HepG2 (cell line): ENCODE measurements at regions not wholly inside any gene's neighbourhood (a gene's known extent, or its start where the extent isn't known, plus 50 kb on each side); places are given as distances from the start of the nearest gene placed in this dataset.

Source experiments
- ATAC-seq: fragments of 200-7000 bp; cut with Tn5 transposase; 3 replicates; pipeline ENCODE4 v1.9.1; 2020; ENCODE audit warnings: mild to moderate bottlenecking, moderate library complexity
- BruUV-seq: library from RNA; stranded (reverse); fragments of 400-500 nt; replicated peaks from 2 replicates; lab custom pipeline; 2021; lab: Mats Ljungman, UMichigan
- CTCF ChIA-PET: fragments of 300-600 bp; formaldehyde crosslinking; extraction: SDS; loops from one replicate; lab custom pipeline; 2021; ENCODE audit warnings: low total read pairs, inconsistent platforms, low intra/inter-chr PET ratio; lab: Yijun Ruan, JAX
- POLR2A ChIA-PET: fragments of 350-600 bp; sonication (Branson Sonifier 250); formaldehyde crosslinking; loops from one replicate; lab custom pipeline; 2020; ENCODE audit warnings: antibody characterized with exemption, inconsistent platforms; lab: Yijun Ruan, JAX
- DNase-seq: peaks from one replicate; pipeline ENCODE4 v3.0.0-alpha.2; 2015; ENCODE audit warnings: low spot score
- FAIRE-seq: peaks from 3 replicates; lab custom pipeline; 2011; peaks lifted over from hg19 to GRCh38; lab: Jason Lieb, UNC
- H2AFZ ChIP-seq: one replicate; pipeline ENCODE4 v1.6.1; 2011; ENCODE audit warnings: low read length, inconsistent platforms
- H3K27ac ChIP-seq: fragments of 300-600 bp; 3 replicates; pipeline ENCODE4 v1.8.0; 2011; ENCODE audit warnings: mixed run types, mild to moderate bottlenecking, mixed read lengths, low read length, inconsistent platforms; ENCODE audit not compliant: insufficient read depth; ENCODE audit errors: extremely low read length
- H3K27me3 ChIP-seq, 2 experiments: fragments of 200-600 bp in 1 of 2; 2 replicates in 1 of 2; 3 replicates in 1 of 2; pipeline versions ENCODE4 v1.6.0 to v1.8.0; 2011; ENCODE audit warnings: low read length in 2 of 2, mild to moderate bottlenecking in 2 of 2, moderate library complexity in 2 of 2, inconsistent platforms in 1 of 2; ENCODE audit not compliant: insufficient read depth in 2 of 2, control insufficient read depth in 1 of 2
- H3K36me3 ChIP-seq, 2 experiments: fragments of 200-600 bp in 1 of 2; replicated peaks in 1 of 2; 2 replicates in 1 of 2; 3 replicates in 1 of 2; pipeline versions ENCODE4 v1.5.1 to v1.8.0; 2011; ENCODE audit warnings: low read length in 2 of 2, inconsistent platforms in 1 of 2; ENCODE audit not compliant: insufficient read depth in 2 of 2, control insufficient read depth in 1 of 2
- H3K4me1 ChIP-seq: 2 replicates; pipeline ENCODE4 v1.5.1; 2012; ENCODE audit warnings: low read length, inconsistent platforms; ENCODE audit not compliant: insufficient read depth
- H3K4me2 ChIP-seq: 2 replicates; pipeline ENCODE4 v1.6.0; 2011; ENCODE audit warnings: low read depth, low read length, inconsistent platforms
- H3K4me3 ChIP-seq, 3 experiments: fragments of 200-600 bp in 1 of 3; sonication (generic), shearing (Covaris generic) in 1 of 3; replicated peaks in 1 of 3; 2 replicates each; pipeline ENCODE4 v1.5.1; 2011 to 2016; ENCODE audit warnings: low read length in 3 of 3, inconsistent platforms in 2 of 3, low read depth in 2 of 3, mild to moderate bottlenecking in 2 of 3, control low read depth in 1 of 3, mixed read lengths in 1 of 3; ENCODE audit not compliant: insufficient read depth in 1 of 3
- H3K79me2 ChIP-seq: one replicate; pipeline ENCODE4 v1.6.1; 2011; ENCODE audit warnings: low read length, inconsistent platforms; ENCODE audit not compliant: insufficient read depth
- H3K9ac ChIP-seq: 2 replicates; pipeline ENCODE4 v1.6.0; 2011; ENCODE audit warnings: mild to moderate bottlenecking, low read depth, low read length, inconsistent platforms; ENCODE audit not compliant: insufficient read depth
- H3K9me3 ChIP-seq: 2 replicates; pipeline ENCODE4 v1.5.1; 2012; ENCODE audit warnings: mild to moderate bottlenecking, low read length
- H4K20me1 ChIP-seq: 2 replicates; pipeline ENCODE4 v1.6.0; 2011; ENCODE audit warnings: inconsistent platforms, mild to moderate bottlenecking, low read length, moderate library complexity; ENCODE audit not compliant: insufficient read depth
- ATM ChIP-seq: fragments of 450-650 bp; IDR thresholded peaks from 2 replicates; pipeline ENCODE4 v1.7.1; 2017; ENCODE audit warnings: mild to moderate bottlenecking, borderline replicate concordance
- CREM ChIP-seq, 2 experiments: sonication (generic) in 1 of 2; formaldehyde crosslinking in 1 of 2; IDR thresholded peaks; 2 replicates each; pipeline versions ENCODE4 v1.4.0 to v1.6.1; 2016 to 2020; ENCODE audit warnings: antibody characterized with exemption in 1 of 2, mild to moderate bottlenecking in 1 of 2, missing genetic modification reagents in 1 of 2
- ETV5 ChIP-seq: IDR thresholded peaks from 2 replicates; pipeline ENCODE4 v1.6.1; 2018; ENCODE audit warnings: missing biosample characterization, missing genetic modification reagents, inconsistent platforms, borderline replicate concordance
- LCORL ChIP-seq, 2 experiments: fragments of 450-650 bp in 1 of 2; sonication (generic) in 1 of 2; formaldehyde crosslinking in 1 of 2; IDR thresholded peaks; 2 replicates each; pipeline versions ENCODE4 v1.5.0 to v1.6.1; 2017 to 2020; ENCODE audit warnings: antibody characterized with exemption in 1 of 2, missing genetic modification reagents in 1 of 2
- NFKB2 ChIP-seq: sonication (generic); formaldehyde crosslinking; IDR thresholded peaks from 2 replicates; pipeline ENCODE4 v1.4.0; 2020; ENCODE audit warnings: missing genetic modification reagents, borderline replicate concordance
- PCBP2 ChIP-seq: fragments of 200-400 bp; formaldehyde crosslinking; optimal IDR thresholded peaks from 2 replicates; pipeline ENCODE3; 2018; ENCODE audit warnings: low read length, low read depth; ENCODE audit not compliant: poor library complexity, severe bottlenecking
- RXRB ChIP-seq: IDR thresholded peaks from 2 replicates; pipeline ENCODE4 v1.6.1; 2016; ENCODE audit warnings: borderline replicate concordance, missing genetic modification reagents, missing compliant biosample characterization
- U2AF1 ChIP-seq: fragments of 200-400 bp; formaldehyde crosslinking; optimal IDR thresholded peaks from 2 replicates; pipeline ENCODE3; 2017; ENCODE audit warnings: mild to moderate bottlenecking, low read depth, low read length
- ZBTB20 ChIP-seq: sonication (generic); formaldehyde crosslinking; IDR thresholded peaks from 2 replicates; pipeline ENCODE4 v1.8.1; 2023; ENCODE audit warnings: missing genetic modification reagents, low read depth, mild to moderate bottlenecking, borderline replicate concordance
- ZNF350 ChIP-seq: sonication (generic); formaldehyde crosslinking; IDR thresholded peaks from 2 replicates; pipeline ENCODE4 v1.4.0; 2020; ENCODE audit warnings: mild to moderate bottlenecking, low read depth, missing genetic modification reagents, borderline replicate concordance
- WGBS: methylation state at CpG from one replicate; pipeline ENCODE4 v1.1.6; 2017; ENCODE audit warnings: low lambda C conversion rate; 5-methylcytosine and 5-hydroxymethylcytosine counted together
- in situ Hi-C: cut with HindIII; loops from 2 replicates; pipeline ENCODE4 v1.10.0; 2017; ENCODE audit warnings: low pct_unique_long_range_greater_than_20kb; ENCODE audit not compliant: extremely low pct_ligation_motif_present
- intact Hi-C: fragments of 100-400 bp; cut with micrococcal nuclease; formaldehyde crosslinking; loops from one replicate; pipeline ENCODE4 v1.10.0; 2022; ENCODE audit not compliant: unreplicated experiment
- TF ChIP-seq, protein P1 (sequence below): IDR thresholded peaks from 2 replicates; pipeline ENCODE4 v1.6.1; 2016; ENCODE audit warnings: missing compliant biosample characterization, missing genetic modification reagents, borderline replicate concordance
- TF ChIP-seq, protein P2 (sequence below): sonication (generic); formaldehyde crosslinking; IDR thresholded peaks from 2 replicates; pipeline ENCODE4 v1.5.0; 2020; ENCODE audit warnings: mild to moderate bottlenecking, missing genetic modification reagents, borderline replicate concordance
- TF ChIP-seq, protein P3 (sequence below): sonication (generic); formaldehyde crosslinking; IDR thresholded peaks from 2 replicates; pipeline ENCODE4 v1.8.1; 2023; ENCODE audit warnings: mild to moderate bottlenecking, missing genetic modification reagents
- TF ChIP-seq, protein P4 (sequence below): sonication (generic); formaldehyde crosslinking; IDR thresholded peaks from 2 replicates; pipeline ENCODE4 v1.5.0; 2020; ENCODE audit warnings: missing genetic modification reagents

DNA sequence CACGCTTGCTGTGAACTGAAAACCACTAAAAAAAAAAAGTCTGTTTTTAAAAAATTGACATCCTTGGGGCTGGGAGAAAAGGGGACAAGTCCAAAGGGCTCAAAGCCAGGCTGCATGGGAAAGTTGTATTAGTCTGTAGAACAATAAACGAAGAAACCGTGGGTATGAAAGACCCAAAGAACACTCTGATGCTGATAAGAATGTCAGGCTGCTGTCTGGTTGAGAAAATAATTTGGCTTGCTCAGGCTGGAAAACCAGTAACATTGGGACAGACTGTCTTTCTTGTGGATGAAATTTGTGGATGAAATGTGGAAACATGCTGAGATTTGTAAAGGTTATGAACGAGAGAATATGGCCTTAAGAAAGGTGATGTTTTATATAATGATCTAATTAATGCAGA, 68.5 kb upstream of the HSPB3 start (continued):
- TF ChIP-seq ZNF350 (CRISPR knock-in tag) (no peak), U2AF1 (no peak), NFKB2 (no peak), PCBP2 (no peak), ZBTB20 (no peak), ATM (no peak)
- TF ChIP-seq, protein P1, sequence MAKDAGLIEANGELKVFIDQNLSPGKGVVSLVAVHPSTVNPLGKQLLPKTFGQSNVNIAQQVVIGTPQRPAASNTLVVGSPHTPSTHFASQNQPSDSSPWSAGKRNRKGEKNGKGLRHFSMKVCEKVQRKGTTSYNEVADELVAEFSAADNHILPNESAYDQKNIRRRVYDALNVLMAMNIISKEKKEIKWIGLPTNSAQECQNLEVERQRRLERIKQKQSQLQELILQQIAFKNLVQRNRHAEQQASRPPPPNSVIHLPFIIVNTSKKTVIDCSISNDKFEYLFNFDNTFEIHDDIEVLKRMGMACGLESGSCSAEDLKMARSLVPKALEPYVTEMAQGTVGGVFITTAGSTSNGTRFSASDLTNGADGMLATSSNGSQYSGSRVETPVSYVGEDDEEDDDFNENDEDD (CRISPR knock-in tag), result no peak
- TF ChIP-seq, protein P2, sequence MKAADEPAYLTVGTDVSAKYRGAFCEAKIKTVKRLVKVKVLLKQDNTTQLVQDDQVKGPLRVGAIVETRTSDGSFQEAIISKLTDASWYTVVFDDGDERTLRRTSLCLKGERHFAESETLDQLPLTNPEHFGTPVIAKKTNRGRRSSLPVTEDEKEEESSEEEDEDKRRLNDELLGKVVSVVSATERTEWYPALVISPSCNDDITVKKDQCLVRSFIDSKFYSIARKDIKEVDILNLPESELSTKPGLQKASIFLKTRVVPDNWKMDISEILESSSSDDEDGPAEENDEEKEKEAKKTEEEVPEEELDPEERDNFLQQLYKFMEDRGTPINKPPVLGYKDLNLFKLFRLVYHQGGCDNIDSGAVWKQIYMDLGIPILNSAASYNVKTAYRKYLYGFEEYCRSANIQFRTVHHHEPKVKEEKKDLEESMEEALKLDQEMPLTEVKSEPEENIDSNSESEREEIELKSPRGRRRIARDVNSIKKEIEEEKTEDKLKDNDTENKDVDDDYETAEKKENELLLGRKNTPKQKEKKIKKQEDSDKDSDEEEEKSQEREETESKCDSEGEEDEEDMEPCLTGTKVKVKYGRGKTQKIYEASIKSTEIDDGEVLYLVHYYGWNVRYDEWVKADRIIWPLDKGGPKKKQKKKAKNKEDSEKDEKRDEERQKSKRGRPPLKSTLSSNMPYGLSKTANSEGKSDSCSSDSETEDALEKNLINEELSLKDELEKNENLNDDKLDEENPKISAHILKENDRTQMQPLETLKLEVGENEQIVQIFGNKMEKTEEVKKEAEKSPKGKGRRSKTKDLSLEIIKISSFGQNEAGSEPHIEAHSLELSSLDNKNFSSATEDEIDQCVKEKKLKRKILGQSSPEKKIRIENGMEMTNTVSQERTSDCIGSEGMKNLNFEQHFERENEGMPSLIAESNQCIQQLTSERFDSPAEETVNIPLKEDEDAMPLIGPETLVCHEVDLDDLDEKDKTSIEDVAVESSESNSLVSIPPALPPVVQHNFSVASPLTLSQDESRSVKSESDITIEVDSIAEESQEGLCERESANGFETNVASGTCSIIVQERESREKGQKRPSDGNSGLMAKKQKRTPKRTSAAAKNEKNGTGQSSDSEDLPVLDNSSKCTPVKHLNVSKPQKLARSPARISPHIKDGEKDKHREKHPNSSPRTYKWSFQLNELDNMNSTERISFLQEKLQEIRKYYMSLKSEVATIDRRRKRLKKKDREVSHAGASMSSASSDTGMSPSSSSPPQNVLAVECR (CRISPR knock-in tag), result no peak

DNA sequence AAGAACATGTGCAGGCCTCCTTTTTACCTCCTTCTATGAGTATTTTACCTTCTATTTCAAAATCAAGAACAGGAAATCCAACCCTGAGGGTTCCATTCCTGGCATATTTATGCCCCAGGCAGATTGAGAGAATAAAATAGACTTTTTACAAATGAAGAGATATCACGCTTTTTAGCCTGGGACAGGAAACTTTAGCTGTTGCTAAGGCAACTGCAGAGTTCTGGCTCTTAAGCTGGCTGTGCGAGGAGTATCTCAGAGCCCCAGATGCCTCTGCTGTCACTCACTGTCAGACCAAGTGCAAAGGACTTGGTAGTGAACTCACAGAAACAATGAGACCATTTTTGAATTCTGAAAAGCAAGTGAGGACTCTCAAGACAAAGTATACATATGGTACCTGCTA, 69.5 kb upstream of the HSPB3 start:
- Histone ChIP-seq H3K79me2 (no peaks in the 10 kb centered on the region), H3K4me2 (no peak overlapping the region), H4K20me1 (no peaks in the 10 kb centered on the region), H3K4me1 (no peaks in the 10 kb centered on the region), H3K4me3 (no peak overlapping the region), H3K27me3 (no peaks in the 10 kb centered on the region), H2AFZ (no peak overlapping the region), H3K36me3 (no peaks in the 10 kb centered on the region), H3K9me3 (no peaks in the 10 kb centered on the region), H3K27ac (no peak overlapping the region), H3K9ac (no peak overlapping the region)
- CTCF ChIA-PET, result no interaction called here
- FAIRE-seq, result no peak
- no TSS peak for BruUV-seq
- intact Hi-C loops (no loop called here), in situ Hi-C loops (no loop called here)
- DNase-seq, result no peak
- POLR2A ChIA-PET, result no interaction called here
- WGBS, result 32% methylated on average over 2 of the region's 2 CpGs
- ATAC-seq, result no peak
- TF ChIP-seq LCORL (IDR thresholded peaks at IDR 0.05), result no peak
- TF ChIP-seq LCORL (CRISPR knock-in tag; IDR thresholded peaks at IDR 0.05), result no peak
- TF ChIP-seq, protein P3, sequence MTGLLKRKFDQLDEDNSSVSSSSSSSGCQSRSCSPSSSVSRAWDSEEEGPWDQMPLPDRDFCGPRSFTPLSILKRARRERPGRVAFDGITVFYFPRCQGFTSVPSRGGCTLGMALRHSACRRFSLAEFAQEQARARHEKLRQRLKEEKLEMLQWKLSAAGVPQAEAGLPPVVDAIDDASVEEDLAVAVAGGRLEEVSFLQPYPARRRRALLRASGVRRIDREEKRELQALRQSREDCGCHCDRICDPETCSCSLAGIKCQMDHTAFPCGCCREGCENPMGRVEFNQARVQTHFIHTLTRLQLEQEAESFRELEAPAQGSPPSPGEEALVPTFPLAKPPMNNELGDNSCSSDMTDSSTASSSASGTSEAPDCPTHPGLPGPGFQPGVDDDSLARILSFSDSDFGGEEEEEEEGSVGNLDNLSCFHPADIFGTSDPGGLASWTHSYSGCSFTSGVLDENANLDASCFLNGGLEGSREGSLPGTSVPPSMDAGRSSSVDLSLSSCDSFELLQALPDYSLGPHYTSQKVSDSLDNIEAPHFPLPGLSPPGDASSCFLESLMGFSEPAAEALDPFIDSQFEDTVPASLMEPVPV (CRISPR knock-in tag), result no peak
- TF ChIP-seq CREM (IDR thresholded peaks at IDR 0.05), result no peak
- no peak for TF ChIP-seq CREM (CRISPR knock-in tag; IDR thresholded peaks at IDR 0.05)
- TF ChIP-seq, protein P4, sequence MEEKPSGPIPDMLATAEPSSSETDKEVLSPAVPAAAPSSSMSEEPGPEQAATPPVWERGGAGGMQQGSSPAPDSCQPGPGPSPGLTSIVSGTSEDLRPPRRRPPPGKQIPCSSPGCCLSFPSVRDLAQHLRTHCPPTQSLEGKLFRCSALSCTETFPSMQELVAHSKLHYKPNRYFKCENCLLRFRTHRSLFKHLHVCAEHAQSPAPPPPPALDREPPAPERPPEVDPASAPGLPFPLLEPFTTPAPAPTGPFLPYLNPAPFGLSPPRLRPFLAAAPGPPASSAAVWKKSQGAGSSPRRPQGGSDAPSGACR (CRISPR knock-in tag), result no peak
- TF ChIP-seq ETV5, result no peak
- no peak for TF ChIP-seq RXRB
